GM12875 (cell line): ENCODE measurements at regions not wholly inside any gene's neighbourhood (a gene's known extent, or its start where the extent isn't known, plus 50 kb on each side); places are given as distances from the start of the nearest gene placed in this dataset.

Experiments
- H3K4me3 ChIP-seq: one replicate; pipeline ENCODE4 v1.5.1; 2011; ENCODE audit warnings: low read depth, low read length, control low read depth
- CTCF ChIP-seq: IDR thresholded peaks from 2 replicates; pipeline ENCODE4 v1.5.1; 2011; ENCODE audit warnings: low read depth, mild to moderate bottlenecking, control low read depth, inconsistent platforms, low read length, moderate library complexity, borderline replicate concordance; ENCODE audit not compliant: insufficient read depth

GRCh38 chr14:84523746-84524145, 1006.2 kb upstream of the FLRT2 start:
- no peak overlapping the region for H3K4me3 ChIP-seq
- TF ChIP-seq CTCF: no peak

- no peak overlapping the region for H3K4me3 ChIP-seq
- TF ChIP-seq CTCF: no peak
These were observed 1002.2 kb upstream of the FLRT2 start for GRCh38 chr14:84527706-84528105.

GRCh38 chr14:84532016-84532415, 997.9 kb upstream of the FLRT2 start:
- no peak for TF ChIP-seq CTCF
- H3K4me3 ChIP-seq: no peak overlapping the region

- no peak for TF ChIP-seq CTCF
- no peak overlapping the region for H3K4me3 ChIP-seq
These were observed 996.7 kb upstream of the FLRT2 start for GRCh38 chr14:84533181-84533725.

- TF ChIP-seq CTCF: no peak
- no peak overlapping the region for H3K4me3 ChIP-seq
These were observed 996.2 kb upstream of the FLRT2 start for GRCh38 chr14:84533791-84534190.

GRCh38 chr14:84535484-84535883, 994.5 kb upstream of the FLRT2 start:
- no peak for TF ChIP-seq CTCF
- H3K4me3 ChIP-seq: no peak overlapping the region

GRCh38 chr14:84535976-84536375, 994.0 kb upstream of the FLRT2 start:
- no peak overlapping the region for H3K4me3 ChIP-seq
- TF ChIP-seq CTCF: no peak
